Anterior cingulate cortex (tissue), 58 donors: ENCODE measurements at regions not wholly inside any gene's neighbourhood (a gene's known extent, or its start where the extent isn't known, plus 50 kb on each side); places are given as distances from the start of the nearest gene placed in this dataset.
"Not testable (repeated sequence)": the region's sequence is repeated elsewhere in the genome, so short reads cannot be mapped to it uniquely, and the experiment has no call there.

Experiments
- DNase-seq, 58 donors: peaks; one replicate each; lab custom pipeline; 2025; lab: John Stamatoyannopoulos, UW

GRCh38 chr18:2114765-2115164, 456.5 kb downstream of the METTL4 start:
- DNase-seq = no peak

- no peak for DNase-seq
Observed at GRCh38 chr18:2121224-2121623, 450.1 kb downstream of the METTL4 start.

DNA sequence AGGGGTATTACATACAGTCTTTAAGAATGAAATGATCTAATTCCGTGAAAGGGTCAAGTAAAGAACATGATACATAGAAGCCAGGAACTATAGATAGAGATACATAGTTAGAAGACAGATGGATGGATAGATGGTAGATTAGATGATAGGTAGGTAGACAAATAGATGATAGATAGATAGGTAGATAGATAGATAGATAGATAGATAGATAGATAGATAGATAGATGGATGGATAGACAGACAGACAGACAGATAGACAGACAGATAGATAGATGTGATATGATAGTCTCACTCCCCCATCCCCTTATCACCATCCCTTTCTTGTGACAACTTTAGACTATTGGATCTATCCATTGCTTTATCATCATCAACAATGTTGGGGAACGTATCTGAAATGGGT, 448.2 kb downstream of the METTL4 start:
- no peak for DNase-seq

- no peak for DNase-seq
Observed at GRCh38 chr18:2134364-2134763, 436.9 kb downstream of the METTL4 start.

DNA sequence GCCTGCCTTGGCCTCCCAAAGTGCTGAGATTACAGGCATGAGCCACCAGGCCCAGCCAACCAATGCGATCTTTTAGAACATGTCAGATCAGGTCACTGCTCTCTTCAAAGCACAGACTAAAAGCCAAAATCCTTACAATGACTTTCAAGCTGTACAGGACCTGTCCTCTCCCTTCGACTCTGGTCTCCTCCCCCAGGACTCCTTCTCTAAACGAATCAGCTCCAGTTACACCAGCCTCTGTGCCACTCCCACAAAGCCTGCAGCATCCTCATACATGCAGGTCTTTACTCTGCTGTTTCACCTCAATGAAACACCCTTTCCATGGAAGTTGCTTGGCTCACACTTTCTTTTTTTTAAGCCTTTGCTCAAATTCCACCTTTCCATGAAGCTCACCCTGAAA, 436.0 kb downstream of the METTL4 start:
- no peak for DNase-seq

- DNase-seq = no peak
Observed at GRCh38 chr18:2138552-2138951, 432.8 kb downstream of the METTL4 start.

DNA sequence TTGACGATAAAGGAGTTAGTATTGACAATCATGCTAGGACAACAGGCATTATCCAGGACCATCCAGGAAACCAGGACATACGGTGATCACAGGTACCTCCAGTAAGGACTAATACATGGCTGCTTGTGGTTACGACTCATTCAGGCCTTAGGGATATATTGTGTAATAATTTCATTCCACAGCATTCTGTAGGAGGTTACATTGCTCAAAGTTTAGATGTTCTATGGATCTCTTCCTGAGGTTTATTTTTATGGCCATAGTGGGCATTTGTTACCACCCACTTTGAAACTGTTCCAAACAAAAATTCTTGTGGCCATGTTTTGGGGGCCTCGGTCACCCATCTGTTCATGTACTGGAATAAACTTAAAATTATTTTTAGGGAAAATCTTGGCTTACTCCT, 431.6 kb downstream of the METTL4 start:
- DNase-seq = peak in 3 of 58 donors; percentile 12 to 28 (median 24)

DNA sequence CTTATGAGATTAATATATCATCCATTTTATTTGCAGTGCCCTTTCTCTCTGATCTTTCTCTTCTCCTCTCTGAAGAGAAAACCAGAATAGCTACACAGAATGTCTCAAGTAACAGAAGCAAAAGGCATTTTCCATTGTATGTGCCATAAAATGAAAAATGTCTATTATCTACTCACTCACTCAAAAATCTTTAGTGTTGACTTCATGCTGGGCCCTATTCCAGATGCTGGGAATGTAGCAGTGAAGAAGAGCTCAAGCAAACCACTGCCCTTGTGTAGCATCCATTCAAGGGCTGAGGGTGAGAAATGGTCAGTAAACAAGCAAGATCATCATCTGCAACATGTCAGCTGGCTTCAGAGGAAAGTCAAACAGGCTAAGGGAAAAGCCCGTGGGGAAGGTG, 427.7 kb downstream of the METTL4 start:
- DNase-seq = no peak

- DNase-seq = no peak
Observed at GRCh38 chr18:2144811-2145210, 426.5 kb downstream of the METTL4 start.

- no peak for DNase-seq
Observed at GRCh38 chr18:2146092-2146491, 425.2 kb downstream of the METTL4 start.

- no peak for DNase-seq
Observed at GRCh38 chr18:2146754-2147153, 424.6 kb downstream of the METTL4 start.

DNA sequence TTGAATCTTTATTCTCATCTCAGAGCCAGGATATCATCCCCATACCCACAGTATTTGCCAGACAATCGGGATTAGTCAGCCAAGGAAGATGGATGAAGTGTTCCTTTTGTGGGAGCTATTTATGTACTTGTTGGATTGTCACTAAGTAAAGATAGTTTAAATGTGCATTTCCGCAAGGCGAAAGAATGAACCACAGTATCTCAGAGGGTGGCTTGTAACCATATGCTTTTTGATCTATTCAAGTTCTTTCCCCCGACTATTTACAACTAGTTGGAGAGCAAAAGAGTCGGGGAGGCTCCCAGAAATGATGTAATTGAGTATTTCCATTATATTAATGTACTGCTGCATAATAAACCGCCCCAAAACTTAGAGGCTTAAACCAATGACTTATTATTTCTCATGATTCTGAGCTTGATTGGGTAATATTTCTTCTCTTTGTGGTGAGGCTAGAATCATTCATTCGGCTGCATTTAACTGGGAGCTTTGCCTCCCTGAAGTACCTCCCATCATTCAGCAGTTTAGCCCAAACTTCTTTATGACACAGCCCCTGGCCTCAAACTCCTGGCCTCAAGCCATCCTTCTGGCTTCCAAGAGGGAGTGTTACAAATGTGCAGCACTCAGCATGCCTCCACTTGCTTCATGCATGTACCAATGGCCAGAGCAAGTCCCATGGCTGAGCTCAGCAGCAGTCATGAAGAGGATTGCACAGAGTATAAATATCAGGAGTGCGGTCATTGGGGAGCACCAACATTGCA, 423.7 kb downstream of the METTL4 start:
- peak in 3 of 58 donors; percentile 5 to 17 (median 6) for DNase-seq

DNA sequence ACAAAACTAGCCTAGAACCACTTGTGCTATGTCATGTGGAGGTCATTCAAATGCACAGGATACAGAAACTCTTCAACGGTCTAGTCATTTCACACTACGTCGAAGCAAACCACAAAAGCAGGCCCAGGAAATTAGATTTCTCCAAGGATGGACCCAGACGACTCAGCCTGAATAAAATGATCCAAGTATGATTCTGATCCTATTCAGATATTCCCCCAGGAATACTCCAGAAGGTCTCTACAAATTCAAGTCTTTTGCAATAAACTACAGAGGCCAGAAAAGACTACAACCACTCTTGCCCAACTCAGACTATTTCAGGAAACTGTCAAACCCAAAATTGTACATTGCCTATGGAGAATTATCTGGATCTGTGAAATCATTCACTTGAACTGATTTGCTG, 422.5 kb downstream of the METTL4 start:
- DNase-seq = no peak

DNA sequence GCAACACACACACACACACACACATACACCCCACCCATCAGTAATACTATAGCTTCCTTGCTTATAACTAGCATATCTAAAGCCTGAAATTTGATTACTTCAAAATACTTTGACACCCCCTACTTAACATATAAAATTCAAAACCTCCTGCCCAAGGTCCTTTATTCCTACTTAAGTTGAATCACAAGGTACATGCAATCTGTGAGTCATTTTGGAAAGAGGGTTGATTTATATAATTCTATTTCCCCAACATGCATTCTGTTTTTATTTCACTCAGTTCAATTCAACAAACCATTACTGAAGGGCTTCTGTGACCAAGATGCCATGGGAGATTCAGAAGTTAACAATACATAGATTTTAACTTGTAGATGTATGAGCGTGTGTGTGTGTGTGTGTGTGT, 420.7 kb downstream of the METTL4 start:
- no peak for DNase-seq

- DNase-seq = no peak
Observed at GRCh38 chr18:2154278-2154677, 417.0 kb downstream of the METTL4 start.

DNA sequence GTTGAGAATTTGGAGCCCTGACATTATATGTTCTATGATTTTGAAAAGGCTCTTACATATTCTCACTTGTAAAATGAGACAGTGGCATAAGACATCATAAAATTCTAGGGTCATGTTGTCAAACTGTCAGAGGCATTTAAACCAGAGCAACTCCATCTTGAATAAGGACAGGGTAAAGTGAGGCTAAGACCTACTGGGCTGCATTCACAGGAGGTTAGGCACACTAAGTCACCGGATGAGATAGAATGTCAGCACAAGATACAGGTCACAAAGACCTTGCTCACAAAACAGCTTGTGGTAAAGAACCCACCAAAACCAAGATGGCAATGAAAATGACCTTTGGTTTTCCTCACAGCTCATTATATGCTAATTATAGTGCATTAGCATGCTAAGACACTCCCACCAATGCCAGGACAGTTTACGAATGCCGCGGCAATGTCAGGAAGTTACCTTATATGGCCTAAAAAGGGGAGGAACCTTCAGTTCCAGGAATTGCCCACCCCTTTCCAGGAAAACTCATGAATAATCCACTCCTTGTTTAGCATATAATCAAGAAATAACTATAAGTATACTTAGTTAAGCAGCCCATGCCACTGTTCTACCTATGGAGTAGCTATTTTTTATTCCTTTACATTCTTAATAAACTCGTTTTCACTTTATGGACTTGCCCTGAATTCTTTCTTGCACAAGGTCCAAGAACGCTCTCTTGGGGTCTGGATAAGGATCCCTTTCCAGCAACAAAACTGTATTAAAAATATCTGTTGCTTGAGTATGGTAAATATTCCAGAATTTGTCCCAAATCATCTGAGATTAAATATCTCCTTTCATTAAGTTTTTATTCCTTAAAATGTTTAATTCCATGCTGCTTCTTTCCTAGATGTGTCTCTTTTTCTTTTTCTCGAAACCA, 406.4 kb downstream of the METTL4 start:
- DNase-seq = no peak

GRCh38 chr18:2166876-2167275, 404.4 kb downstream of the METTL4 start:
- not testable (repeated sequence) for DNase-seq

- DNase-seq = no peak
Observed at GRCh38 chr18:2168022-2168421, 403.3 kb downstream of the METTL4 start.

- DNase-seq = no peak
Observed at GRCh38 chr18:2169656-2170055, 401.6 kb downstream of the METTL4 start.

- no peak for DNase-seq
Observed at GRCh38 chr18:2171840-2172625, 399.3 kb downstream of the METTL4 start.

- DNase-seq = no peak
Observed at GRCh38 chr18:2172881-2173280, 398.4 kb downstream of the METTL4 start.
